ENCODE measurements at regions not wholly inside any gene's neighbourhood (a gene's known extent, or its start where the extent isn't known, plus 50 kb on each side); places are given as distances from the start of the nearest gene placed in this dataset.

DNA sequence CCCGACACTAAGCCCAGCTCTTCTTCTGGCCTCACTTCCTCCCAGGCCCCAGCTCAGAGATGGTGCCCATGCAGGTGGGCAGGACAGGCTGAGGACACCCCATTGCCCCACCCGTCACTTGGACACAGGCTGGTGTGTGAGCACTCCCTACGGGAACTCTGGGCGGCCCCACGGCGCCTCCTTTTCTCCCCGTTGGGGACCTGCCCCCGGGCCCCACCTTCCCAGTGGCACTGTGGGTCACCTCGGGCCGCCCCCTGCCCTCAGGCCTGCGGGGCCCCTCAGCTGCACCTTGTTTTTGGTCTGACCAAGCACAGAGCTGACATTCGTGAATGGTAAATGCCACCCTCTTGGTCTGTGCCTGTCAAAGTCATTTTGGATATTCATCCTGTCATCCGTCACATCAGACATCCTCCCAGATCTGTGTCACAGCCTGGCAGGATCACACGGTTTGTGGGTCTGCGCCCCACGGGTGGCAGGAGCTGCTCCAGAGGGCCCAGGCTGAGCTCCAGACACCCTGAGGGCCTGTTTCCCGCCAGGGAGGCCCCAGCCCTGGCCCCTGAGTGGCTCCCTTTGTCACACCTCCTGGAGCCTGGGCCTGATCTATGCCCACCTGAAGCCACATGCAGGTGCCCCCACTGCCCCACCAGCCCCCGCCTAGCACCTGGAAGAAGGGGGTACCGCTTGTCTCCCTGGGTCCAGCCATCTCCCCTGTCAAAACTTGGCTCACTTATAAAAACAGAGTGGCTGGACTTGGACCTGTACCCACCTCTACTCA is 1188.5 kb downstream of the BRD1 start:
- TF ChIP-seq CTCF (IDR thresholded peaks at IDR 0.05) (no peak), POLR2A (IDR thresholded peaks at IDR 0.05) (no peak)
